ENCODE measurements at regions not wholly inside any gene's neighbourhood (a gene's known extent, or its start where the extent isn't known, plus 50 kb on each side); places are given as distances from the start of the nearest gene placed in this dataset.
"Not testable (repeated sequence)": the region's sequence is repeated elsewhere in the genome, so short reads cannot be mapped to it uniquely, and the experiment has no call there.

DNA sequence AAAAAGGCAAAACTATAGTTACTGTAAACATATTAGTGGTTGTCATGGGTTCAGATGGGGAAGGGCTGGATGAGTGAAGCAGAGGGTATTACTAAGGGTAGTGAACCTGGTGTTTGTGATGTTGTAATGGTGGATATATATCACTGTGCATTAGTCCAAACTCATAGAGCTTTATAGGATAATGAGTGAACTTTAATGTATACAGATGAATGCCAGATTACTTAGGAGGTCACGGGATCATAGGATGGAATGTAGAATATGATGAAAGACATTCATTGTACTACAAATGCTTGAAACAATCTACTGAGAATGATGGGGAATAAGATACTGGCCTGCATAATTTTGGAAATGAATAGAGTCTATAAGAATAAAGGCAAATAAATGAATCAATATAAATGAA, 226.7 kb upstream of the ZNF804A start:
- DNase-seq: no peak

DNA sequence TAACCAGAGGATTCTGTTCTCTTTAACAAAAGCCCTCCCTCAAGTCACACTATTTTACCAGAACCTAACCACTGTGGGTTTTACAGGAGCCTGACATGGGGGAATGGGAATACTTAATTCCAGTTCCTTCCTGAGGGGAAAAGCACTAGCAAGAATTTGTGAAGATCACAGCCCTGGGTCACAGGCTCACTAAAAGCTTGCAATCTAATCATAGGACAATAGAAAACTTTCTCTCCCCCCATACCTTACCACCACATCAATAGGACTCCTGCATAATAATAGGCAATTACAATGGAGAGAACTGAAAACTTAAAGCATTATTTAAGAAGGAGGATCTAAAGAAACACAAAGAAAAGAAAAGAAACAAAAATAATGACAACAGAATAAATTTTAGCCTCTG, 225.8 kb upstream of the ZNF804A start:
- DNase-seq: no peak

DNA sequence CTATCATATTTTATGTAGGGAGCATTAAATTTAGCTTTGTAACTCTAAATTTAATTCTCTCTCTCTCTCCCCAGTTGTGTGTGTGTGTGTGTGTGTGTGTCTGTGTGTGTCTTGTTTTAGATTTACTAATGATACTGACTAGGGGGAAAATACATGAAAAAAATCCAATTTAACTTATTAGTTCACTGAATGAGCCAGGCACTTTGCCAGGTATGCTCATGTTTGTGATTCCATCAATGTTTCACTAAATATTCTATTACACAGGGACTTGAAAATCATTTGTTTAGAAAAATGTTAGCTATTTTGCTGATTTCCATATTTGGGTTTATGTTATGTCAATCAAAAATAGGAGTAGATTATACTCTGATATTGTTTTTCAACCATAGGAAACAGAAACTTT, 203.7 kb upstream of the ZNF804A start:
- no peak for DNase-seq

DNA sequence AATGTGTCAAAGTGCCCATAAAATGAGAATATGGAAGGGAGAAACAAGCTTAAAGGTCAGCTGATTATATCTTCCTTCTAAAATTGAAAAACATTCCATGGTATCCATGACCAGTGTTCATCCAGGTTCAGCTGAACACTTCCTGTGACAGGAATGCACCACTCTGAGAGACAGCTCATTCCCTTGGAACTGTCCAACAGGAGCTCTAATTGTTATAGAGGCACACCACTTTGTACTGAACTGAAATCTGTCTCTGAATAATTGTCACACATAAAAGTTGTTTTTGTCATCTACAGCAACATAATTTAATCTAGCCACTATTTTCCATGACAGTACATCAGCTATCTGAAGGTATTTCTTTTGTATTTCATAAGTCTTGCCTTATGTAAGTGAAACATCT, 195.9 kb upstream of the ZNF804A start:
- no peak for DNase-seq

DNA sequence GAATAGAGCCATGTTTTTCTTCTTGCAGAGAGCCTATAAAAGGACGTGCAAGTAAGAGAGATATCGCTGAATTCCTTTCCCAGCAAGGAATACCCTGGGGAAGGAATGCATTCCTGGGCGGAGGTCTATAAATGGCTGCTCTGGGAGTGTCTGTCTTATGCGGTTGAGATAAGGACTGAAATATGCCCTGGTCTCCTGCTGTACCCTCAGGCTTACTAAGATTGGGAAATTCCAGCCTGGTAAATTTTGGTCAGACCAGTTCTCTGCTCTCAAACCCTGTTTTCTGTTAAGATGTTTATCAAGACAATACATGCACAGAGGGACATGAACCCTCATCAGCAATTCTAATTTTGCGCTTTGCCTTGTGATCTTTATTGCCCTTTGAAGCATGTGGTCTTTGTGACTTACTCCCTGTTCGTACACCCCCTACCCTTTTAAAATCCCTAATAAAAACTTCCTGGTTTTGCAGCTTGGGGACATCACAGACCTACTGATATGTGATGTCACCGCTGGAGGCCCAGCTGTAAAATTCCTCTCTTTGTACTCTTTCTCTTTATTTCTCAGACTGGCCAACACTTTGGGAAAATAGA, 191.2 kb upstream of the ZNF804A start:
- not testable (repeated sequence) for DNase-seq

DNA sequence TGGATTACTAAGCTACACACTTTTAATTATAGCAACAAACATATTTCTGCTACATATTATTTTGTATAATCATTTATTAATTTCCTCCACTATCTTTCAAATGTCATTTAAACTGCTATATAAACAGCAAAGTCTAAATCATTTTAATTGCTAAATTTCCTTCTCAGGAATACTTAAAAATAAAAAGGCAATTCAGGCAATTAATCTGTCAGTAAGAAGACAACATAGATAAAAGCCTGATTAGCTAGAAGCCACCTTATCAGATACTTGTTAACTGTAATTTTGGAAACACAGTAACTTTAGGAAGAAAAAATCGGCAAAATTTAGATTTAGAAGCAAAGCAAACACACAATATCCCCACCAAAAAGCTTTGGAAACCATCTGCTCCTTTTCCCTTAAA, 188.2 kb upstream of the ZNF804A start:
- DNase-seq: no peak

DNA sequence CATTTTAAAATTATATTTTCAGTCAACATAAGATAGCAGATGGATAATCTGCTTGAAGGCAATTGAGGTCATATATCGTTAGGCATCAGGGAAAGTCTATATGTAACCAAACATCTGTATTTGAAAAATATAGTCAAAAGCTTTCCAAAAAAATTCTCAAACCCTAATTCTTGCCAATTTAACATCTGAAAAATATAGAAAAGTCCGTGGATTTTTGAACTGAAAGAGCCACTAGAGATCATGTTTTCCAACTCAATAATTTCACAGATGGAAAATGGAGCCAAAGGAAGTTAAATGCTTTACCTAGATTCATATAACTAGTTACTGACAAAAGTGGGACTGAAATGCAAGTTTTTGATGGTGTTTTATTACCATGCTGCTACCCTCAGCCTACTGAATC, 185.1 kb upstream of the ZNF804A start:
- DNase-seq: no peak

DNA sequence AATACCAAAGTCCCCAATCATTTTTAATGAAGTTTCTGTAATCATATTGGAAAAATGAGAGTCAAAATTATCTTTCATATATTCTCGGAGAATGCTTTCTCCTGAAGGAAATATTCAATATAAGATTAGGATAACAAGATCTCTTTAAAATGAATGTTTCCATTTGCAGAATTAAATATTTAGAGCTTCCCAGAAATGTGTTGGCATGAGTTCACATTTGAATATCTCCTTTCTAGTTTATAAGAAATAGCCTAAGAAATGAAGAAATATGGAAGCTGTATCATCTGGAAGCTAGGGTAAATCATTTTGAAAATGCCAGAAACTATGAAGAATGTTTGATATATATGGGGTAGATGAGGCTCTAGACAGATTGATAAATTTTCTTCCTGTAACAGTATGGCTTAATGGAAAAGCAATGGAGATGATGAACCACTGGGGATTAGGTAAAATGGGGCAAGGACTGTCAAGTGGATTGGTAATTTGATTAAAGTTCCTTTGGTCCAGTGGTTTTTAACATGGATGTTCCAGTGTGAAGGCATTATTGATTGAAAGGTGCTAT, 184.6 kb upstream of the ZNF804A start:
- no peak for DNase-seq

DNA sequence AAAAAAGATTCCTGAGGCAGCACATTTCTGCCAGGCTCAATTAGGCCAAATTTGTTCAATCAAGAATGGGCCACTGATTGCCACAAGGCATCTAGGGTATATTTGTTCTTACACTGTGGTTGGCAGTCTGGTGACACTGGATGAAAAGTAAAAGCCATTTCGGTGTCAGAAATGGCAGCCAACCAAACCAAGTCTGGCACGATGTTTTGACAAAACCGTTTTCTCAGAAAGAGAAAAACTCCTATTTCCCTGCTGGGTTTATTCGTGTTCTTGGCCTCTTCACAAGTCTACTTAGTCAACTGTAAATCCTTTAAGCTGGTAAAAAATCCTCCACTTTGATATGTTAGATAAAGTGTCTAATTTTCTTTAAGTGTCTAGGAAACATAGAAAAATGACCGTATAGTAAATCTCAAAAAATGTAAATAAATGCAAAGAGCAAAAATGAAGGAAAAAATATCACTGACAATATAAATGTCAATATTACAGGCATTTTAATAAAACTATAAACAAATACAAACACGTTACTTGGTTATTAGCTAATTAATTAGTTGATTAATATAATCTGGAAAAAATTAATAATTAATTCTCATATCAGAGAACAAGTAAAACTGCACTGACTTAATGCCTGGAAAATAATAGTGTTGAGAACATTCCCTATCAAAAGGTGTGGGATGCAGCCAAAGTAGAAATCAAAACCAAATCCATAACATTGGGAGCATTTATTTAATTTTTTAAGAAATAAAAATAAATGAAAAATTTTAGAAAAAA, 182.0 kb upstream of the ZNF804A start:
- no peak for DNase-seq

DNA sequence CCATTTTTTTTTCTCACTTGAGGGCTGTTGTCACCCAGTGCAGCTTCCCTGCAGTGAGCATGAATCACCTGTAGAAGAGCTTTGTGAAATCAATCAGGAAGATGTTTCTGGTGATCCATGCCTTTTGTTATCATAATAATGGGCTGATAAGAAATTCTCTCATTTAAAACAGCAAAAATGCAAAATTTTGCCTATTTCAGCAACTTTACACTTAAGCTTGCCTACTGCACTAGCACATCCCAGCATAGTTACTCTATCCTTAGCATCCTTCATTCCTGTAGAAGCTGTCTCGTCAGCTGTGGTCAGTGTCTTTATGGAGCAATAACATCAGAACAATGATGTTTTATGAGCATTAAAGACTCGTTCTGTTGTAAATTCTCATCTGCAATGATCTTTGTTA, 178.6 kb upstream of the ZNF804A start:
- DNase-seq: no peak

DNA sequence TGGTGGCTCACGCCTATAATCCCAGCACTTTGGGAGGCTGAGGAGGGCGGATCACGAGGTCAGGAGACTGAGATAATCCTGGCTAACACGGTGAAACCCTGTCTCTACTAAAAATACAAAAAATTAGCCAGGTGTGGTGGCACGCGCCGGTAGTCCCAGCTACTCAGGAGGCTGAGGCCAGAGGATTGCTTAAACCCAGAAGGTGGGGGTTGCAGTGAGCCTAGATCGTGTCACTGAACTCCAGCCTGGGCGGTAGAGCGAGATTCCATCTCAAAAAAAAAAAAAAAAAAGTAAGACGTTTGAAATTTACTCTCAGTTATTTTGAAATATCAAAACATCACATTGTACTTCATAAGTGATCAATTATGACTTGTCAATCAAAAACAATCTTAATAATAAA, 176.9 kb upstream of the ZNF804A start:
- not testable (repeated sequence) for DNase-seq

DNA sequence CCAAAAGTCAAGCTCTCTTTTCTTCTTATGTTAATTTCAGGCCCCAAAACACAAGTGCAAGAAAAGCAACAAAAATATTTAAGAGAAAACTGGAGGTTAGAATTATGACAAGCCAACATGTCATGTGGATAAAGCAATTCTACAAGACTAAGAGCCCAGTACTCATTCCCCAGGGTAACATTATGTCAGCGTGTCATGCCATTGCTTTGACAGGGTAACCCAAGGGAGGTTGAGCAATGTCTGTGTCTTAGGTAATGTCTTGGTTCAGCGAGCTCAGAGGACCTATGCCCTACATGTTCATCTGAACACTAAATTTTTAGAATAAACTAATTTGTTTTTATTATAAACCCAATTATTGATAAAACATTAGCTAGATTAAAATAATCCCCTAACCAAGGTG, 173.2 kb upstream of the ZNF804A start:
- DNase-seq: no peak

DNA sequence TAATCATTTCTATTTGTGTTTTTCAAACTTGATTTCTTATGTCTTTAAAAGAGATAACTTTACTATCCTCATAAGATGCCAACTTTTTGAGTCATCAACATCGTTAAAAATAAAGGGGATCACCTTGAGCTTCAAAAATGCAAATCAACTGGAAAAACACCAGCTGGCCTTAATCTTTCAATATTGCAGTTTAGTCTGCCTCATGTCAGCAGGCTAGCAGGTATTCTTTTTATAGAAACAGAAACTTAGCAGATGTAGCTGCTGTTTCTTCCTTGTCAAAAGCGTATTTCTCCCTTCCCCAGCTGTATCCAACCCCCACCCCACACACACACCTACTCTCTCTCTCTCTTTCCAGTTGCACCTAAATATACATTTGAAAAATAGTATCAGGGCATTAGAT, 154.1 kb upstream of the ZNF804A start:
- DNase-seq: no peak

DNA sequence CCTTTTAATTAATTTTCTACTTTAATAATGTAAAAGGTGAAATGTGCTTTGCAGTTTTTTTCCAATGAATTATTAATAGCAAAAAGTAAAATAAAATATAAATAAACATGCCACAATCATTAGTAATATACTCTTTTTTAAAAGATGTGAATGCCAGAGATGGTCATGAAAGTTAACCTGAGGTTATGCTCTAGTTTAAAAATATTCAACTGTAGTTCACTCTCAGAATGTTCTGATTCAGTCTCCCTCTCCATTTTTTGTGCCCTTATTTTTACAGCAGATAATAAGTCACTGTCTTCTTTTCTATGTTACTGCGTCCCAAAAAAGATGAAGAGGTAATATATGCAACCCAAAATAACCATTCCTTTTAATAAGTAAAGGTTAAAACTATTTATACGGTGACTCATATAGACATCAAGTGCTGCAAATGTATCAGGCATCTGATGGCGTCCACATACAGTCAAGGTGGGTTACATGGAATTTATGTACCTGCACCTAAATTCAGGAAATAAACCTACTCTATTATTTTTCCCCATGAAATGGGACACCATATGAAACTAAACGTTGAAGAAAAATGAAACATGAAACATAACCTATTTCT, 153.6 kb upstream of the ZNF804A start:
- DNase-seq: no peak

DNA sequence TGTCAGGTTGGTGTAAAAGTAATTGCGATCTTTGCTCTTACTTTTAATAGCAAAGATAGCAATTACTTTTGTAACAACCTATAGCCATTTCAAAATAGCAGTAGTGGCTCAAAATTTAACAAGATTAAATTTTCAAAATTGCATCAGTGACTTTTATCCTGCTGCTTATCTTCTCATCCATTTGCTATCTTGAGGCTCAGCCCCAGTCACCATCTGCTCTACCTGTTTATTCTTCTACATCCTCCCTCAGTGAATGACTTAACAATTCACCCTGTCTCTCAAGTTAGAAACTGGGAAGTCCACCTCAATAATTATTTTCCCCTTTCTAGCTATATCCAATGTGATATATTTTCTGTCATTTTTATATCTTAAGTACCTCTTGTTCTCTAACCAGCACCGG, 148.6 kb upstream of the ZNF804A start:
- no peak for DNase-seq

DNA sequence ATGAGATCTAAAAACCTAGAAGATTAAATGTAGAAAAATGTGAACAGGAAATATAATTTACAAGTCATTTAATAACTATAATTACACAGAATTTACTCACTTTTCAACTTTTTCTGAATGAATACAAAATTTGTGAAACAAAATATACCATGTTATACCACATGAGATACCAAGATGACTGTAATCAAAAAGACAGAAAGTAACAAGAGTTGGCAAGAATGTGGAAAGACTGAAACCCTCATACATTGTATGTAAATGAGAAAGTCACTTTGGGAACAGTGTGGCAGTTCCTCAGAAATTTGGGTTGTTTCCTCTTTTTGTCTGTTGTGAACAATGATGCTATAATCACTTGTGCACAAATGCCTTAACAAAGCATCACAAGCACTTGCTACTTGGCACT, 145.4 kb upstream of the ZNF804A start:
- no peak for DNase-seq

DNA sequence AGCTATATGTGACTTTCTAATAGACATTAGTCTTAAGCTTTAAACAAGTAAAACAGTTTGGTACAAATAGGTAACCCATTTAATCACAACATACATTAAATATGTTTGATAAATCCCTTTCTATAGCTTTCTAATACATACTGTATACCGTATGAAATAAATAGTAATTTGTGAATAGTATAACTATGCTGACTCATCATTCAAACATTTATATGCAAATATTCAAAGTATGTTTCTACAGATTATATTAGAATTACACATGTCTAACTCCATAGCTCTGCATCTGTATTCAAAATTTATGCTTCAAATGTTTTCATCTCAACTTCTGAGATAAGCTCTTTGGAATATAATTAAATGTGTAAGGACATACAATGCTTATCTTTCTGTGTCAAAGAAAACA, 142.7 kb upstream of the ZNF804A start:
- no peak for DNase-seq

DNA sequence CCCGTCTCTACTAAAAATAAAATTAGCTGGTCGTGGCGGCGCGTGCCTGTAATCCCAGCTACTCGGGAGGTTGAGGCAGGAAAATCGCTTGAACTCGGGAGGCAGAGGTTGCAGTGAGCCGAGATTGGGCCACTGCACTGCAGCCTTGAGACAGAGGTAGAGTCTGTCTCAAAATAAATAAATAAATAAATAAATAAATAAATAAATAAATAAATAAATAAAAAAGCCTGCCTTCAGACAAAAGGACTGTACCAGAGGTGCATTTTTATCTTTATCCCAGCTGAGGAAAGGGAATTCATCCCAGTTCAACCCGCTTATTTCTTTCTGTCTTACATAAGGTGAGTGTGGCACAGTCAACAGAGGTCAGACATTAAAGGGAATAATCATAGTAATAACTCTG, 141.6 kb upstream of the ZNF804A start:
- not testable (repeated sequence) for DNase-seq

DNA sequence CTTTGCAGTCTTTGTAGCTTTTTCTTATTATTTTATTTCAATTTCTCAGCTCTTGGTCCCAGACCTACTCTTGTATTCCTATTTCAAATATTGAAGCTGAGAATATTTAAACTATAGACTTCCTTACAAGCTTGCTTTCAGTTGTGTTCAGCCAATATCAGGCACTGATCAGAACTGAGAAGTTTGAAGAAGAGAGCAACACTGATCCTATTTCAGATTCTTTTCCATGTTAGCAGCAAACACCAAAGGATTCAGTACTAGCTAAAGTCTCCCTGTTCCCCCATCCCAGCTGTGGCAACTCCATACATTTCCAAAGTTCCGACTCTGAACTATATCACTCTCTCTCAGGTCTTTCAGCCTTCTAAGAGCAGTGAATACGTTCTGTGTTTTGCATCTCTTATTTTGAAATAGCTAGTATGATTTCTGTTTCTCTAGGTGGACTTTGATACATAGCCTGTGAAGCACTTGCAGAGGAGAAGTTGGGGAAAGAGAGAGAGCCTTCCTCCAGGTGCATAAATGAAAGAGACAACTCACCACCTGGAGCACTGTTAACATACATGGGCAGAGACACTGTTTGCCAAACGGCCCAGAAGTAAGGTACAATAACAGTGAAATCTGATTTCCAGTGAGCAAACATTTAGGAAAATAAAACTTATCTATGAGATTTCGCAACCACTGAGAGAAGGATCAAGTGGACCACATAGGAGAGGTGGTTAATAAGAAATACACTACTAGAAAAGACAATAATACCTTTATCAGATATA, 135.0 kb upstream of the ZNF804A start:
- no peak for DNase-seq

DNA sequence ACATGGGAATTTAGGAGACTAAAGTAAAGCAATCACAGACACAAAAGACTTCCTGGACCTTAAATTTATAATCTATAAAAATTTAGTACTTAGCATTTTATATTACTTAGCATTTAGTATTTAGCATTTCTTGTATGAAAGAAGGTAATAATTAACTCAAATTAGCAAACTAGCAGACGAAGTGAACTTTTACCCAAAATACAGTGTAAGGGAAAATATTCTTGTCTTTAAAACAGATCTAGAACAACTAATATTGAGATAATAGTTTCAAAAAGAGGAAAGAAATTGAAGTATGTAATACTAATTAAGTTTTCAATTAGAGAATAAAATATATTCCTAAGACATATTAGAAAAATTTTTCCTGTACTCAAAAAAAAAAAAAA, 134.5 kb upstream of the ZNF804A start:
- DNase-seq: no peak

DNA sequence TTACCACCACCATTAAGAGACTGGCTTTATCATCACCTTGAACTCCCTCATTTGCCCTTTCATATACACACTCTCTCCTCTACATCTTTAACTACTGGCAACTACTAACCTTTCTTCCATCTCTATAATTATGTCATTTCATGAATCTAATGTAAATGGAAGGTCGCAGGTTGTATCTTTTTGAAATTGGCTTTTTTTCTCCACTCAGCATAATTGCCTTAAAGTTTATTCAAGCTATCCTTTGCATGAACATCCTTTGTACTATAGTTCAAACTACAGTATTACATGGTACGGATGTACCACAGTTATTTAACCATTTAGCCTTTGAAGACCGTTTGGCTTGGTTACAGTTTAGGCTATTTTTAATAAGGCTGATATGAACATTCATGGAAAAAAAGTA, 129.5 kb upstream of the ZNF804A start:
- no peak for DNase-seq

DNA sequence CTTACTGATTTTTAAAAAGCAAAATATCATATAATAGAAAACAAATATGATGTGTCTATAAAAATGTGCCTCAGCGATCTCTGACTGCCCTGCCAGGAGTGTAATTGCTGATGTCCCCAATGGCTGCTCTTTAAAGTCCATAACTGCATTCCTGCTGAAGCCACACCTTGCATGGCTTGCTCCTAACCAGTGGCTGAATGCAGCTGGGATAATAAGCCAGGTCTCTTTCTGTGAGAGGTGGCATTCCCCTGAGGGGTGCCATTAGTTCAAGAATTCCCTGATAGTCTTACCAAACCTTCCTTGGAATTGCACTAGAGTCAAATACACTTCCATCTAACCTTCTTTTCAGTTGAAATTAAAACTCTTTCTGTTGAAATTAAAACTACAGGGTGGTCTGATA, 125.8 kb upstream of the ZNF804A start:
- DNase-seq: no peak

DNA sequence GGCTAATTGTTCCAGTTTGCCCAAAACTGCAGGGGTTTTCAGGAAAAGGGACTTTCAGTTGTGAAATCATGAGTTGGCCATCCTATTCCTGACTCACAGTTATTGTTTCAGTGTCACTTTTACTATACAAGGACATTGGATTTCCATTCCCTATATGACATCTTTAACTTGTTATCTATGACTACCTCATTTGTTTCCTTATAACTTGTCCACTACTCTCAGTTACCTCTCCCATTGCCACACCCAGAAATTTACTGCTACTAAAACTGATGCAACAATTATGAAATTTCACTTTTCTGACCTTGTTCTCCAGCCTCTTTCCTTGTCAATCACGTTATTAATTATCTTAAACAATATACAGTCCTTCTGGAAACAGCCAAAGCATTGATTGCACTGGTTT, 116.5 kb upstream of the ZNF804A start:
- no peak for DNase-seq

DNA sequence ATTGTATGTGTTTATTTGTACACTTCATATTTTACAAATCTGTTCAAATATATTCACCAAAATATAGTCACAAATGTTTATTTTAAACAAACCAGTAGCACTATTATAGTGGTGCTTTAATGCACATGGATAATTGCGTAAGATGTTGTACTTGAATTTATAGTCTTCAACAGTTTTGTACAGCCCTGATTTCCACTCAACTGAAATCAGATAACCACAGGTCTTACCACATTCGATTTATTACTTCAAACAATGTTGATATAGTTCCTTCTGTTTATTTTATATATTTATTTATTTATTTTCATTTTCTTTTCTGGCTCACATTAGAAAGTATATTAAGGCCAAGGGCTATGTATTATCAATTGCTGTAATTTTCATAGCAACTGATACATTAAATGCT, 99.4 kb upstream of the ZNF804A start:
- no peak for DNase-seq
